ENCODE measurements at regions not wholly inside any gene's neighbourhood (a gene's known extent, or its start where the extent isn't known, plus 50 kb on each side); places are given as distances from the start of the nearest gene placed in this dataset.

GRCh38 chr4:133777661-133778060 is 423.9 kb downstream of the PABPC4L start:
- Mint-ChIP-seq H3K4me3 (no peak overlapping the region), H3K36me3 (no peaks in the 10 kb centered on the region), H3K9me3 (peaks cover 3% of the 10 kb centered on the region), H3K27me3 (no peaks in the 10 kb centered on the region), H3K27ac (no peak overlapping the region), H3K4me1 (no peaks in the 10 kb centered on the region)
- no peak for ATAC-seq

DNA sequence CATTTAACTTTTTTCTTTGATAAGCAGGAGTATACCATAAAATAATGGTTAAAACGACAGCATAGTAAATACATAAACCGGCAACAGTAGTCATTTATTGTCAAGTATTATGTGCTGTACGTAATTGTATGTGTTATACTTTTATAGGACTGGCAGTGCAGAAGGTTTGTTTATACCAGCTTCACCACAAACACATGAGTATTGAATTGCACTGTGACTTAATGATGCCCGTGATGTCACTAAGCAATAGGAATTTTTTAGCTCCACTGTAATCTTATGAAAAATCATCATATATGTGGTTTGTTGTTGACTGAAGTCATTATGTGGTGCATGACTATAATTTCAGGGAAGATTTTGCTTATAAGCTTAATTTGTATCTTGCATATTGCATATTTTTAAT is 424.6 kb downstream of the PABPC4L start:
- Mint-ChIP-seq H3K9me3 (peaks cover 9% of the 10 kb centered on the region), H3K27ac (no peak overlapping the region), H3K27me3 (no peaks in the 10 kb centered on the region), H3K36me3 (no peaks in the 10 kb centered on the region), H3K4me3 (no peak overlapping the region), H3K4me1 (no peaks in the 10 kb centered on the region)
- no peak for ATAC-seq

DNA sequence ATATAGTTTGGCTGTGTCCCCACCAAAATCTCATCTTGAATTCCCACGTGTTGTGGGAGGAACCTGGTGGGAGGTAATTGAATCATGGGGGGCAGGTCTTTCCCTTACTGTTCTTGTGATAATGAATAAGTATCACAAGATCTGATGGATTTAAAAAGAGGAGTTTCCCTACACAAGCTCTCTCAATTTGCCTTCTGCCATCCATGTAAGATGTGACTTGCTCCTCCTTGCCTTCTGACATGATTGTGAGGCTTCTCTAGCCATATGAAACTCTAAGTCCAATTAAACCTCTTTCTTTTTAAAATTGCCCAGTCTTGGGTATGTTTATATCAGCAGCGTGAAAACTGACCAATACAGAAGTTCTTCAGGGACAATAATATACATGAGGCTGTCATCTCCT is 425.1 kb downstream of the PABPC4L start:
- no peaks in the 10 kb centered on the region for H3K27me3 Mint-ChIP-seq
- H3K36me3 Mint-ChIP-seq: no peaks in the 10 kb centered on the region
- H3K4me1 Mint-ChIP-seq: no peaks in the 10 kb centered on the region
- H3K9me3 Mint-ChIP-seq: peaks cover 11% of the 10 kb centered on the region
- H3K4me3 Mint-ChIP-seq: no peak overlapping the region
- ATAC-seq: no peak
- no peak overlapping the region for H3K27ac Mint-ChIP-seq

DNA sequence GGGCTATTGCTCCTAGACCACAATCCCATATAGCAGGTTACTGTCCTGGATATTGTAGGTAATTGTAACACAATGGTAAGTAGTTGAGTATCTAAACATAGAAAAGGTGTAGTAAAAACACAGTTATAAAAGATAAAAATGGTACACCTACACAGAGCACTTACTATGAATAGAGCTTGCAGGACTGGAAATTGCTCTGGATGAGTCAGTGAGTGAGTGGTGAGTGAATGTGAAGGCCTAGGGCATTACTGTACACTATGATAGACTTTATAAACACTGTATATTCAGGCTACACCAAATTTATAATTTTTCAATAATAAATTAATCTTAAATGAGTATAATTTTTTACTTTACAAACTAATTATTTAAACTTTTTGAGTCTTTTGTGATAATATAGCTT is 425.7 kb downstream of the PABPC4L start:
- no peak for ATAC-seq
- no peak overlapping the region for H3K4me3 Mint-ChIP-seq
- H3K27me3 Mint-ChIP-seq: no peaks in the 10 kb centered on the region
- peaks cover 14% of the 10 kb centered on the region for H3K9me3 Mint-ChIP-seq
- H3K27ac Mint-ChIP-seq: no peak overlapping the region
- H3K36me3 Mint-ChIP-seq: no peaks in the 10 kb centered on the region
- H3K4me1 Mint-ChIP-seq: no peaks in the 10 kb centered on the region

GRCh38 chr4:133775469-133775868 is 426.1 kb downstream of the PABPC4L start:
- H3K27ac Mint-ChIP-seq: no peak overlapping the region
- ATAC-seq: no peak
- no peaks in the 10 kb centered on the region for H3K27me3 Mint-ChIP-seq
- H3K36me3 Mint-ChIP-seq: no peaks in the 10 kb centered on the region
- peaks cover 16% of the 10 kb centered on the region for H3K9me3 Mint-ChIP-seq
- H3K4me3 Mint-ChIP-seq: no peak overlapping the region
- no peaks in the 10 kb centered on the region for H3K4me1 Mint-ChIP-seq

GRCh38 chr4:133759428-133759827 is 442.2 kb downstream of the PABPC4L start:
- no peaks in the 10 kb centered on the region for H3K4me1 Mint-ChIP-seq
- ATAC-seq: no peak
- H3K27ac Mint-ChIP-seq: no peak overlapping the region
- no peak overlapping the region for H3K4me3 Mint-ChIP-seq
- no peaks in the 10 kb centered on the region for H3K36me3 Mint-ChIP-seq
- no peaks in the 10 kb centered on the region for H3K27me3 Mint-ChIP-seq
- H3K9me3 Mint-ChIP-seq: peaks cover 11% of the 10 kb centered on the region

DNA sequence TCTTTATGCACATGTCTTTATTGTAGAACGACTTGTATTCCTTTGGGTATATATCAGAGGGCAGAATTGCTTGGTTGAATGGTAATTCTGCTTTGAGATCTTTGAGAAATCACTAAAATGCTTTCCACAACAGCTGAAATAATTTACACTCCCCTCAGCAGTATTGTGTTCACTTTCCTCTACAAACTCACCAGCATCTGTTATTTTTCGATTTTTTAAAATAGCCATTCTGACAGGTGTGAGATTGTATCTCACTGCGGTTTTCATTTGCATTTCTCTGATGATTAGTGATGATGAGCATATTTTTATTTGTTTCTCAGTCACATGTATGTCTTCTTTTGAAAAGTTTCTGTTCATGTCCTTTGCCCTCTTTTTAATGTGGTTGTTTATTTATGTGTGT is 459.8 kb downstream of the PABPC4L start:
- no peak overlapping the region for H3K4me3 Mint-ChIP-seq
- H3K4me1 Mint-ChIP-seq: no peaks in the 10 kb centered on the region
- no peak for ATAC-seq
- peaks cover 9% of the 10 kb centered on the region for H3K9me3 Mint-ChIP-seq
- no peak overlapping the region for H3K27ac Mint-ChIP-seq
- no peaks in the 10 kb centered on the region for H3K27me3 Mint-ChIP-seq
- no peaks in the 10 kb centered on the region for H3K36me3 Mint-ChIP-seq

DNA sequence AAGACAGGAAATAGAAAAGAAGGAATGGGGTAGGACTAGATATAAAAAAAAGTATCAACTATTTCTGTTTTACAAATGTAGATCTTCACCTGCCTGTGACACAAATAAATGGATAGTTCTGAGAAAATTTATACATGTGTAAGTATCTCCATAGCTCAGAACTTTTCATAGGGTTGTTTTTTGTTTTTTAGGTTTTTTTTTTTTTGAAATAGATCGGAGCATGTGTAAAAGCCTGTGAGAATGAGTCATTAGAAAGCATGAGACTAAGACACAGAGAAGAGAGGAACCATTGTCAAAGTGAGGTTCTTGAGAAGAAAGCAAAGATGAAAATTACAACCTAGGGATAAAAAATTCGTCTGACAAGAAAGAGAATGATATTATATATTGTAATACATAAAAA is 481.6 kb downstream of the PABPC4L start:
- Mint-ChIP-seq H3K4me1 (no peaks in the 10 kb centered on the region), H3K27me3 (no peaks in the 10 kb centered on the region), H3K9me3 (no peaks in the 10 kb centered on the region), H3K36me3 (no peaks in the 10 kb centered on the region), H3K4me3 (no peak overlapping the region), H3K27ac (no peak overlapping the region)
- ATAC-seq: no peak

DNA sequence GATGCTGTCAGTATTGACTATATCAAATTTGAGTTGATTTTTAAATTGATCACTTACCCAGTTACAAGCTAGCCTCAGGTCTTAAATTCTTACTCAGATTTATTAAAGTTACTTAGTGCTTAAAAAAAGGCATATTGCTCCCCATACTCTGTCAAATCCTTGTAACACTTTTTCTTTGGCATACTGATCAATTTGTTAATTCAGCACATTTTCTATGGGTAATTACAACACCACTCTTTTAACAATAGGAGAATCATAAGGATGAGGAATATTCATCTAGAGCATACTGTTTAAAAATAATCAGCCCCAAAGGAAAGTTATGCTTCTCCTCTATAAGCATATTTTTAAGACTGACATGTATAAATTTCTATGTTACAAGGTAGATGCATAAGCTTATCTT is 482.5 kb downstream of the PABPC4L start:
- no peaks in the 10 kb centered on the region for H3K4me1 Mint-ChIP-seq
- no peaks in the 10 kb centered on the region for H3K27me3 Mint-ChIP-seq
- no peaks in the 10 kb centered on the region for H3K9me3 Mint-ChIP-seq
- no peak for ATAC-seq
- no peaks in the 10 kb centered on the region for H3K36me3 Mint-ChIP-seq
- H3K4me3 Mint-ChIP-seq: no peak overlapping the region
- no peak overlapping the region for H3K27ac Mint-ChIP-seq

- ATAC-seq: no peak
- no peak overlapping the region for H3K27ac Mint-ChIP-seq
- H3K4me3 Mint-ChIP-seq: no peak overlapping the region
- H3K4me1 Mint-ChIP-seq: no peaks in the 10 kb centered on the region
- peaks cover 2% of the 10 kb centered on the region for H3K9me3 Mint-ChIP-seq
- H3K27me3 Mint-ChIP-seq: no peaks in the 10 kb centered on the region
- no peaks in the 10 kb centered on the region for H3K36me3 Mint-ChIP-seq
These were observed 487.4 kb downstream of the PABPC4L start for GRCh38 chr4:133714211-133714610.

GRCh38 chr4:133713340-133713739 is 488.2 kb downstream of the PABPC4L start:
- Mint-ChIP-seq H3K4me3 (no peak overlapping the region), H3K27ac (no peak overlapping the region), H3K4me1 (no peaks in the 10 kb centered on the region), H3K27me3 (no peaks in the 10 kb centered on the region), H3K9me3 (peaks cover 6% of the 10 kb centered on the region), H3K36me3 (no peaks in the 10 kb centered on the region)
- ATAC-seq: no peak

- no peaks in the 10 kb centered on the region for H3K4me1 Mint-ChIP-seq
- ATAC-seq: no peak
- peaks cover 6% of the 10 kb centered on the region for H3K9me3 Mint-ChIP-seq
- H3K27me3 Mint-ChIP-seq: no peaks in the 10 kb centered on the region
- H3K4me3 Mint-ChIP-seq: no peak overlapping the region
- H3K36me3 Mint-ChIP-seq: no peaks in the 10 kb centered on the region
- H3K27ac Mint-ChIP-seq: no peak overlapping the region
These were observed 489.8 kb downstream of the PABPC4L start for GRCh38 chr4:133711817-133712216.

- Mint-ChIP-seq H3K4me3 (no peak overlapping the region), H3K27me3 (no peaks in the 10 kb centered on the region), H3K36me3 (no peaks in the 10 kb centered on the region), H3K4me1 (no peaks in the 10 kb centered on the region), H3K27ac (no peak overlapping the region), H3K9me3 (peaks cover 3% of the 10 kb centered on the region)
- no peak for ATAC-seq
These were observed 507.2 kb downstream of the PABPC4L start for GRCh38 chr4:133694416-133694815.

GRCh38 chr4:133683967-133684366 is 517.6 kb downstream of the PABPC4L start:
- H3K36me3 Mint-ChIP-seq: no peaks in the 10 kb centered on the region
- H3K4me1 Mint-ChIP-seq: no peaks in the 10 kb centered on the region
- ATAC-seq: no peak
- no peak overlapping the region for H3K4me3 Mint-ChIP-seq
- no peak overlapping the region for H3K27ac Mint-ChIP-seq
- H3K9me3 Mint-ChIP-seq: peaks cover 4% of the 10 kb centered on the region
- no peaks in the 10 kb centered on the region for H3K27me3 Mint-ChIP-seq

- H3K4me1 Mint-ChIP-seq: no peaks in the 10 kb centered on the region
- no peaks in the 10 kb centered on the region for H3K27me3 Mint-ChIP-seq
- H3K36me3 Mint-ChIP-seq: no peaks in the 10 kb centered on the region
- no peak overlapping the region for H3K27ac Mint-ChIP-seq
- ATAC-seq: no peak
- H3K9me3 Mint-ChIP-seq: peaks cover 3% of the 10 kb centered on the region
- no peak overlapping the region for H3K4me3 Mint-ChIP-seq
These were observed 519.2 kb downstream of the PCDH10 start for GRCh38 chr4:133668061-133668851.

DNA sequence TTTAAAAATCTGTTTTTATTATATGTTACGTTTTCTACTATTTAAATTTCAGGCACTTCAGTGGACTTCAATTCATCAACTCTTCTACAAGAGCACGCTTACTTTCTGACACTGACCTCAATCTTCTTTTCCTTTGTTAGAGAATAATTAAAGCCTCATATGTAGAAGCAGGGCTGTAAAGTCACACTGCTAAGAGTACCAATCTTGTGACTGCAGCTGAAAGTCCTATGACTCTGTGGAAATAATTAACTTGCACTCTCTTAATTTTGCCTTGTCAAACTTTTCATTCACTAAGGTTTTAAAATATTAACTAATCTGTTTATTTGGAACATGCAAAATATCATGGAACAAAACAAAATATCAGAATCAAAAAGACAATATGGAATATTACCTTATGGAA is 498.1 kb downstream of the PCDH10 start:
- H3K9me3 Mint-ChIP-seq: peaks cover 6% of the 10 kb centered on the region
- no peak for ATAC-seq
- no peak overlapping the region for H3K27ac Mint-ChIP-seq
- H3K4me1 Mint-ChIP-seq: no peaks in the 10 kb centered on the region
- H3K36me3 Mint-ChIP-seq: no peaks in the 10 kb centered on the region
- H3K27me3 Mint-ChIP-seq: no peaks in the 10 kb centered on the region
- H3K4me3 Mint-ChIP-seq: no peak overlapping the region
